Smooth muscle cell (in vitro differentiated cells): ENCODE measurements at regions not wholly inside any gene's neighbourhood (a gene's known extent, or its start where the extent isn't known, plus 50 kb on each side); places are given as distances from the start of the nearest gene placed in this dataset.

Experiments
- DNase-seq: peaks from one replicate; lab custom pipeline; 2025; ENCODE audit not compliant: unreplicated experiment; lab: John Stamatoyannopoulos, UW
- H2AFZ ChIP-seq: fragments of 200-600 bp; sonication (generic); 2 replicates; pipeline ENCODE4 v1.6.0; 2016; ENCODE audit warnings: antibody characterized with exemption, low read depth, mild to moderate bottlenecking
- H3F3A ChIP-seq: fragments of 200-600 bp; sonication (generic); 2 replicates; pipeline ENCODE4 v1.6.0; 2017; ENCODE audit warnings: antibody characterized with exemption, low read depth
- H3K27ac ChIP-seq: fragments of 200-600 bp; sonication (generic); 2 replicates; pipeline ENCODE4 v1.5.1; 2016; ENCODE audit warnings: low read depth, mild to moderate bottlenecking
- H3K27me3 ChIP-seq: fragments of 200-600 bp; sonication (generic); 2 replicates; pipeline ENCODE4 v1.6.1; 2016; ENCODE audit warnings: low read depth, mild to moderate bottlenecking
- H3K36me3 ChIP-seq: fragments of 200-600 bp; sonication (generic); 2 replicates; pipeline ENCODE4 v1.5.1; 2016; ENCODE audit warnings: low read depth
- H3K4me1 ChIP-seq: fragments of 200-600 bp; sonication (generic); 2 replicates; pipeline ENCODE4 v1.5.1; 2016; ENCODE audit warnings: low read depth
- H3K4me2 ChIP-seq: fragments of 200-600 bp; sonication (generic); 2 replicates; pipeline ENCODE4 v1.6.0; 2016; ENCODE audit warnings: mild to moderate bottlenecking
- H3K4me3 ChIP-seq: fragments of 200-600 bp; sonication (generic); 2 replicates; pipeline ENCODE4 v1.5.1; 2016; ENCODE audit warnings: mild to moderate bottlenecking
- H3K79me2 ChIP-seq: fragments of 200-600 bp; sonication (generic); 2 replicates; pipeline ENCODE4 v1.6.0; 2016; ENCODE audit warnings: low read depth, mild to moderate bottlenecking
- H3K9ac ChIP-seq: fragments of 200-600 bp; sonication (generic); 2 replicates; pipeline ENCODE4 v1.6.0; 2016; ENCODE audit warnings: low read depth
- H3K9me3 ChIP-seq: fragments of 200-600 bp; sonication (generic); replicated peaks from 2 replicates; pipeline ENCODE4 v1.5.1; 2016; ENCODE audit warnings: low read depth
- H4K20me1 ChIP-seq: fragments of 200-600 bp; sonication (generic); 2 replicates; pipeline ENCODE4 v1.6.0; 2016; ENCODE audit warnings: low read depth
- CTCF ChIP-seq: fragments of 200-600 bp; sonication (generic); IDR thresholded peaks from 2 replicates; pipeline ENCODE4 v1.5.1; 2017; ENCODE audit warnings: borderline replicate concordance, mild to moderate bottlenecking, antibody characterized with exemption; ENCODE audit not compliant: insufficient read depth, poor library complexity, severe bottlenecking
- WGBS: methylation state at CpG from one replicate; pipeline ENCODE4 v1.1.7; 2016; ENCODE audit warnings: low lambda C conversion rate; 5-methylcytosine and 5-hydroxymethylcytosine counted together

GRCh38 chr1:24990136-24990535 is 60.1 kb upstream of the RUNX3 start:
- H3K4me2 ChIP-seq: no peak overlapping the region
- no peaks in the 10 kb centered on the region for H3K79me2 ChIP-seq
- DNase-seq: no peak
- TF ChIP-seq CTCF: no peak
- no peak overlapping the region for H3K4me3 ChIP-seq
- H3K4me1 ChIP-seq: no peaks in the 10 kb centered on the region
- 92% methylated on average over 11 of the region's 13 CpGs for WGBS
- H3K9me3 ChIP-seq: no peaks in the 10 kb centered on the region
- no peaks in the 10 kb centered on the region for H3K36me3 ChIP-seq
- no peak overlapping the region for H2AFZ ChIP-seq
- no peaks in the 10 kb centered on the region for H4K20me1 ChIP-seq
- H3F3A ChIP-seq: no peaks in the 10 kb centered on the region
- no peak overlapping the region for H3K9ac ChIP-seq
- H3K27me3 ChIP-seq: no peaks in the 10 kb centered on the region
- H3K27ac ChIP-seq: no peak overlapping the region

GRCh38 chr1:24989082-24989481 is 59.0 kb upstream of the RUNX3 start:
- H3K79me2 ChIP-seq: no peaks in the 10 kb centered on the region
- H3K4me2 ChIP-seq: no peak overlapping the region
- H3K9me3 ChIP-seq: no peaks in the 10 kb centered on the region
- H3K4me1 ChIP-seq: no peaks in the 10 kb centered on the region
- TF ChIP-seq CTCF: no peak
- no peak overlapping the region for H3K4me3 ChIP-seq
- no peaks in the 10 kb centered on the region for H3F3A ChIP-seq
- no peaks in the 10 kb centered on the region for H4K20me1 ChIP-seq
- no peaks in the 10 kb centered on the region for H3K36me3 ChIP-seq
- no peak for DNase-seq
- H3K27me3 ChIP-seq: no peaks in the 10 kb centered on the region
- no peak overlapping the region for H3K27ac ChIP-seq
- no peak overlapping the region for H3K9ac ChIP-seq
- no peak overlapping the region for H2AFZ ChIP-seq
- 88% methylated on average over 2 of the region's 2 CpGs for WGBS

- 85% methylated on average over 6 of the region's 6 CpGs for WGBS
- no peak for TF ChIP-seq CTCF
Observed at GRCh38 chr1:24988558-24988912, 58.5 kb upstream of the RUNX3 start.

GRCh38 chr1:24987875-24988557 is 57.9 kb upstream of the RUNX3 start:
- no peaks in the 10 kb centered on the region for H3F3A ChIP-seq
- no peaks in the 10 kb centered on the region for H3K36me3 ChIP-seq
- H3K4me3 ChIP-seq: no peak overlapping the region
- WGBS: 95% methylated on average over 5 of the region's 5 CpGs
- H3K4me1 ChIP-seq: no peaks in the 10 kb centered on the region
- no peak overlapping the region for H3K4me2 ChIP-seq
- no peak overlapping the region for H3K9ac ChIP-seq
- no peaks in the 10 kb centered on the region for H3K9me3 ChIP-seq
- no peaks in the 10 kb centered on the region for H4K20me1 ChIP-seq
- H3K27ac ChIP-seq: no peak overlapping the region
- no peak overlapping the region for H2AFZ ChIP-seq
- no peak for TF ChIP-seq CTCF
- H3K79me2 ChIP-seq: no peaks in the 10 kb centered on the region
- H3K27me3 ChIP-seq: no peaks in the 10 kb centered on the region
- DNase-seq: no peak

More at GRCh38 chr1:24988558-24988912, 58.5 kb upstream of the RUNX3 start:
- H2AFZ ChIP-seq: no peak overlapping the region
- H4K20me1 ChIP-seq: no peaks in the 10 kb centered on the region
- no peaks in the 10 kb centered on the region for H3K36me3 ChIP-seq
- no peak overlapping the region for H3K27ac ChIP-seq
- no peaks in the 10 kb centered on the region for H3K27me3 ChIP-seq
- no peaks in the 10 kb centered on the region for H3K9me3 ChIP-seq
- no peaks in the 10 kb centered on the region for H3K79me2 ChIP-seq
- no peak overlapping the region for H3K4me3 ChIP-seq
- no peak overlapping the region for H3K9ac ChIP-seq
- H3F3A ChIP-seq: no peaks in the 10 kb centered on the region
- no peak for DNase-seq
- no peaks in the 10 kb centered on the region for H3K4me1 ChIP-seq
- H3K4me2 ChIP-seq: no peak overlapping the region
